SK-N-SH treated with all-trans-retinoic acid at 6 μM for 48 hours (cell line): ENCODE measurements at regions not wholly inside any gene's neighbourhood (a gene's known extent, or its start where the extent isn't known, plus 50 kb on each side); places are given as distances from the start of the nearest gene placed in this dataset.

Experiments used
- ATAC-seq: fragments of 200-7000 bp; cut with Tn5 transposase; 3 replicates; pipeline ENCODE4 v1.9.1; 2020; ENCODE audit warnings: mild to moderate bottlenecking, moderate library complexity
- ARNTL ChIP-seq: fragments of 450-650 bp; formaldehyde crosslinking; IDR thresholded peaks from 2 replicates; pipeline ENCODE4 v1.5.0; 2020; ENCODE audit warnings: low read depth, mild to moderate bottlenecking, moderate library complexity, borderline replicate concordance
- BACH2 ChIP-seq: fragments of 250-450 bp; sonication (Bioruptor Pico); IDR thresholded peaks from 2 replicates; pipeline ENCODE4 v1.9.0; 2021; ENCODE audit warnings: mild to moderate bottlenecking, borderline replicate concordance
- CSDC2 ChIP-seq: fragments of 250-450 bp; sonication (Bioruptor Pico); IDR thresholded peaks from 2 replicates; pipeline ENCODE4 v1.5.0; 2020; ENCODE audit warnings: mild to moderate bottlenecking, moderate library complexity
- CSRNP3 ChIP-seq: fragments of 250-450 bp; sonication (Bioruptor Pico); IDR thresholded peaks from 2 replicates; pipeline ENCODE4 v1.5.1; 2021; ENCODE audit warnings: mild to moderate bottlenecking, moderate library complexity
- ESRRG ChIP-seq: fragments of 250-450 bp; sonication (Bioruptor Pico); IDR thresholded peaks from 2 replicates; pipeline ENCODE4 v1.6.1; 2021; ENCODE audit warnings: mild to moderate bottlenecking
- GLIS3 ChIP-seq: fragments of 250-450 bp; sonication (Bioruptor Pico); IDR thresholded peaks from 2 replicates; pipeline ENCODE4 v1.5.0; 2020; ENCODE audit warnings: mild to moderate bottlenecking, moderate library complexity
- ISL1 ChIP-seq: fragments of 250-450 bp; sonication (Bioruptor Pico); IDR thresholded peaks from 2 replicates; pipeline ENCODE4 v2.1.2; 2022; ENCODE audit warnings: mild to moderate bottlenecking, moderate library complexity
- OSR1 ChIP-seq: fragments of 250-450 bp; sonication (Bioruptor Pico); IDR thresholded peaks from 2 replicates; pipeline ENCODE4 v1.8.0; 2022; ENCODE audit warnings: moderate library complexity, mild to moderate bottlenecking, inconsistent platforms
- PPARA ChIP-seq: fragments of 250-450 bp; sonication (Bioruptor Pico); IDR thresholded peaks from 2 replicates; pipeline ENCODE4 v1.5.0; 2020; ENCODE audit warnings: mild to moderate bottlenecking, borderline replicate concordance
- RARB ChIP-seq: fragments of 250-450 bp; sonication (Bioruptor Pico); IDR thresholded peaks from 2 replicates; pipeline ENCODE4 v1.8.0; 2021; ENCODE audit warnings: mild to moderate bottlenecking, moderate library complexity
- SNAI2 ChIP-seq: fragments of 250-450 bp; sonication (Bioruptor Pico); IDR thresholded peaks from 2 replicates; pipeline ENCODE4 v1.5.0; 2020; ENCODE audit warnings: mild to moderate bottlenecking, moderate library complexity
- TCF4 ChIP-seq: fragments of 250-450 bp; sonication (Bioruptor Pico); IDR thresholded peaks from 2 replicates; pipeline ENCODE4 v1.8.0; 2021; ENCODE audit warnings: mild to moderate bottlenecking, moderate library complexity, borderline replicate concordance
- TOX ChIP-seq: fragments of 250-450 bp; sonication (Bioruptor Pico); IDR thresholded peaks from 2 replicates; pipeline ENCODE4 v1.8.0; 2021; ENCODE audit warnings: mild to moderate bottlenecking, moderate library complexity, borderline replicate concordance
- TSHZ2 ChIP-seq: fragments of 250-450 bp; sonication (Bioruptor Pico); IDR thresholded peaks from 2 replicates; pipeline ENCODE4 v1.5.0; 2020; ENCODE audit warnings: mild to moderate bottlenecking, moderate library complexity
- ZC3H10 ChIP-seq: fragments of 250-450 bp; sonication (Bioruptor Pico); IDR thresholded peaks from 2 replicates; pipeline ENCODE4 v1.5.1; 2021; ENCODE audit warnings: mild to moderate bottlenecking, moderate library complexity
- ZFP3 ChIP-seq: fragments of 250-450 bp; sonication (Bioruptor Pico); IDR thresholded peaks from 2 replicates; pipeline ENCODE4 v1.5.0; 2020; ENCODE audit warnings: mild to moderate bottlenecking, moderate library complexity
- ZFP30 ChIP-seq: fragments of 450-650 bp; formaldehyde crosslinking; IDR thresholded peaks from 2 replicates; pipeline ENCODE4 v1.5.0; 2022; ENCODE audit warnings: mild to moderate bottlenecking, moderate library complexity
- ZNF8 ChIP-seq: fragments of 450-650 bp; formaldehyde crosslinking; IDR thresholded peaks from 2 replicates; pipeline ENCODE4 v1.5.0; 2020; ENCODE audit warnings: mild to moderate bottlenecking, moderate library complexity
- TF ChIP-seq, protein P1 (sequence below): fragments of 250-450 bp; sonication (Bioruptor Pico); IDR thresholded peaks from 2 replicates; pipeline ENCODE4 v1.8.0; 2020; ENCODE audit warnings: mild to moderate bottlenecking, moderate library complexity, borderline replicate concordance
- TF ChIP-seq, protein P2 (sequence below): fragments of 250-450 bp; sonication (Bioruptor Pico); IDR thresholded peaks from 2 replicates; pipeline ENCODE4 v1.8.0; 2021; ENCODE audit warnings: low read depth, mild to moderate bottlenecking, moderate library complexity, borderline replicate concordance
- TF ChIP-seq, protein P3 (sequence below): fragments of 250-450 bp; sonication (Bioruptor Pico); IDR thresholded peaks from 2 replicates; pipeline ENCODE4 v1.5.1; 2020; ENCODE audit warnings: low read depth, mild to moderate bottlenecking, moderate library complexity

DNA sequence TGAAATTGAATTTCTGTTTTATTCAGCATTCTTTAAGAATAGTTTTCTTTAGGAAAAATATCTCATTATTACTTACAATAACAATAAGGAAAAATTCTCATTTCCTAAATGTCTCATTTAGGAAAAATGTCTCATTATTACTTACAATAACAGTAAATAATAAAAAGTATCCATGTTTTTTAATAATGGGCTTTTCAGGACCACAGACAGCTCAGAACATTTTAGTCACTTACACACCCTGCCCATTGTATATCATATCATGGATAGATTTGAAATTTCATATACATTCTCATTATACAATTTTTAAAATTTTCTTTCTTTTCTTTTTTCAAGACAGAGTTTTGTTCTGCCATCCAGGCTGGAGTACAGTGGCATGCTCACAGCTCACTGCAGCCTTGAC, 58.9 kb downstream of the ASCL1 start:
- ATAC-seq, result no peak
- TF ChIP-seq BACH2 (CRISPR knock-in tag) (no peak), TOX (CRISPR knock-in tag) (no peak), RARB (CRISPR knock-in tag) (no peak), ZFP3 (no peak), TSHZ2 (CRISPR knock-in tag) (no peak), ARNTL (CRISPR knock-in tag) (no peak), OSR1 (CRISPR knock-in tag) (no peak), PPARA (CRISPR knock-in tag) (no peak), ZC3H10 (CRISPR knock-in tag) (no peak), CSDC2 (CRISPR knock-in tag) (no peak)
- TF ChIP-seq, protein P1, sequence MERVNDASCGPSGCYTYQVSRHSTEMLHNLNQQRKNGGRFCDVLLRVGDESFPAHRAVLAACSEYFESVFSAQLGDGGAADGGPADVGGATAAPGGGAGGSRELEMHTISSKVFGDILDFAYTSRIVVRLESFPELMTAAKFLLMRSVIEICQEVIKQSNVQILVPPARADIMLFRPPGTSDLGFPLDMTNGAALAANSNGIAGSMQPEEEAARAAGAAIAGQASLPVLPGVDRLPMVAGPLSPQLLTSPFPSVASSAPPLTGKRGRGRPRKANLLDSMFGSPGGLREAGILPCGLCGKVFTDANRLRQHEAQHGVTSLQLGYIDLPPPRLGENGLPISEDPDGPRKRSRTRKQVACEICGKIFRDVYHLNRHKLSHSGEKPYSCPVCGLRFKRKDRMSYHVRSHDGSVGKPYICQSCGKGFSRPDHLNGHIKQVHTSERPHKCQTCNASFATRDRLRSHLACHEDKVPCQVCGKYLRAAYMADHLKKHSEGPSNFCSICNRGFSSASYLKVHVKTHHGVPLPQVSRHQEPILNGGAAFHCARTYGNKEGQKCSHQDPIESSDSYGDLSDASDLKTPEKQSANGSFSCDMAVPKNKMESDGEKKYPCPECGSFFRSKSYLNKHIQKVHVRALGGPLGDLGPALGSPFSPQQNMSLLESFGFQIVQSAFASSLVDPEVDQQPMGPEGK (CRISPR knock-in tag), result no peak

- ATAC-seq, result no peak
- TF ChIP-seq ZFP30 (CRISPR knock-in tag), result no peak
- no peak for TF ChIP-seq CSDC2 (CRISPR knock-in tag)
- no peak for TF ChIP-seq ZNF8 (CRISPR knock-in tag)
- TF ChIP-seq SNAI2 (CRISPR knock-in tag), result no peak
- TF ChIP-seq, protein P2, sequence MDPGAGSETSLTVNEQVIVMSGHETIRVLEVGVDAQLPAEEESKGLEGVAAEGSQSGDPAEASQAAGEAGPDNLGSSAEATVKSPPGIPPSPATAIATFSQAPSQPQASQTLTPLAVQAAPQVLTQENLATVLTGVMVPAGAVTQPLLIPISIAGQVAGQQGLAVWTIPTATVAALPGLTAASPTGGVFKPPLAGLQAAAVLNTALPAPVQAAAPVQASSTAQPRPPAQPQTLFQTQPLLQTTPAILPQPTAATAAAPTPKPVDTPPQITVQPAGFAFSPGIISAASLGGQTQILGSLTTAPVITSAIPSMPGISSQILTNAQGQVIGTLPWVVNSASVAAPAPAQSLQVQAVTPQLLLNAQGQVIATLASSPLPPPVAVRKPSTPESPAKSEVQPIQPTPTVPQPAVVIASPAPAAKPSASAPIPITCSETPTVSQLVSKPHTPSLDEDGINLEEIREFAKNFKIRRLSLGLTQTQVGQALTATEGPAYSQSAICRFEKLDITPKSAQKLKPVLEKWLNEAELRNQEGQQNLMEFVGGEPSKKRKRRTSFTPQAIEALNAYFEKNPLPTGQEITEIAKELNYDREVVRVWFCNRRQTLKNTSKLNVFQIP (CRISPR knock-in tag), result no peak
- TF ChIP-seq TOX (CRISPR knock-in tag), result no peak
- no peak for TF ChIP-seq BACH2 (CRISPR knock-in tag)
- TF ChIP-seq GLIS3 (CRISPR knock-in tag), result no peak
- TF ChIP-seq ESRRG, result no peak
- no peak for TF ChIP-seq OSR1 (CRISPR knock-in tag)
- TF ChIP-seq TCF4, result no peak
- TF ChIP-seq ISL1, result no peak
- TF ChIP-seq TSHZ2 (CRISPR knock-in tag), result no peak
- no peak for TF ChIP-seq ZC3H10 (CRISPR knock-in tag)
- TF ChIP-seq ZFP3, result no peak
- no peak for TF ChIP-seq RARB (CRISPR knock-in tag)
- TF ChIP-seq, protein P3, sequence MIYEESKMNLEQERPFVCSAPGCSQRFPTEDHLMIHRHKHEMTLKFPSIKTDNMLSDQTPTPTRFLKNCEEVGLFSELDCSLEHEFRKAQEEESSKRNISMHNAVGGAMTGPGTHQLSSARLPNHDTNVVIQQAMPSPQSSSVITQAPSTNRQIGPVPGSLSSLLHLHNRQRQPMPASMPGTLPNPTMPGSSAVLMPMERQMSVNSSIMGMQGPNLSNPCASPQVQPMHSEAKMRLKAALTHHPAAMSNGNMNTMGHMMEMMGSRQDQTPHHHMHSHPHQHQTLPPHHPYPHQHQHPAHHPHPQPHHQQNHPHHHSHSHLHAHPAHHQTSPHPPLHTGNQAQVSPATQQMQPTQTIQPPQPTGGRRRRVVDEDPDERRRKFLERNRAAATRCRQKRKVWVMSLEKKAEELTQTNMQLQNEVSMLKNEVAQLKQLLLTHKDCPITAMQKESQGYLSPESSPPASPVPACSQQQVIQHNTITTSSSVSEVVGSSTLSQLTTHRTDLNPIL, result no peak
- no peak for TF ChIP-seq CSRNP3
- TF ChIP-seq PPARA (CRISPR knock-in tag), result no peak
- TF ChIP-seq, all 23 proteins: peak for 0
These were observed 63.4 kb downstream of the ASCL1 start for GRCh38 chr12:103020839-103021238.
